DND-41 (cell line): ENCODE measurements at regions not wholly inside any gene's neighbourhood (a gene's known extent, or its start where the extent isn't known, plus 50 kb on each side); places are given as distances from the start of the nearest gene placed in this dataset.

ENCODE experiments used
- EZH2 ChIP-seq: IDR thresholded peaks from 3 replicates; pipeline ENCODE4 v1.6.1; 2012; ENCODE audit warnings: borderline replicate concordance, low read depth, mild to moderate bottlenecking, moderate library complexity, low read length, inconsistent platforms; ENCODE audit not compliant: severe bottlenecking
- TF ChIP-seq, protein P1 (sequence below): IDR thresholded peaks from 2 replicates; pipeline ENCODE4 v1.5.1; 2012; ENCODE audit warnings: borderline replicate concordance, low read length, moderate library complexity, mild to moderate bottlenecking; ENCODE audit not compliant: poor library complexity, severe bottlenecking; ENCODE audit errors: extremely low read depth

GRCh38 chr4:27467351-27467750, 606.7 kb downstream of the STIM2 start:
- TF ChIP-seq EZH2 = no peak
- TF ChIP-seq, protein P1, sequence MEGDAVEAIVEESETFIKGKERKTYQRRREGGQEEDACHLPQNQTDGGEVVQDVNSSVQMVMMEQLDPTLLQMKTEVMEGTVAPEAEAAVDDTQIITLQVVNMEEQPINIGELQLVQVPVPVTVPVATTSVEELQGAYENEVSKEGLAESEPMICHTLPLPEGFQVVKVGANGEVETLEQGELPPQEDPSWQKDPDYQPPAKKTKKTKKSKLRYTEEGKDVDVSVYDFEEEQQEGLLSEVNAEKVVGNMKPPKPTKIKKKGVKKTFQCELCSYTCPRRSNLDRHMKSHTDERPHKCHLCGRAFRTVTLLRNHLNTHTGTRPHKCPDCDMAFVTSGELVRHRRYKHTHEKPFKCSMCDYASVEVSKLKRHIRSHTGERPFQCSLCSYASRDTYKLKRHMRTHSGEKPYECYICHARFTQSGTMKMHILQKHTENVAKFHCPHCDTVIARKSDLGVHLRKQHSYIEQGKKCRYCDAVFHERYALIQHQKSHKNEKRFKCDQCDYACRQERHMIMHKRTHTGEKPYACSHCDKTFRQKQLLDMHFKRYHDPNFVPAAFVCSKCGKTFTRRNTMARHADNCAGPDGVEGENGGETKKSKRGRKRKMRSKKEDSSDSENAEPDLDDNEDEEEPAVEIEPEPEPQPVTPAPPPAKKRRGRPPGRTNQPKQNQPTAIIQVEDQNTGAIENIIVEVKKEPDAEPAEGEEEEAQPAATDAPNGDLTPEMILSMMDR = no peak
